Fibroblast of skin of scalp (primary cell): ENCODE measurements at regions not wholly inside any gene's neighbourhood (a gene's known extent, or its start where the extent isn't known, plus 50 kb on each side); places are given as distances from the start of the nearest gene placed in this dataset.
"Not testable (repeated sequence)": the region's sequence is repeated elsewhere in the genome, so short reads cannot be mapped to it uniquely, and the experiment has no call there.

Experiments used
- DNase-seq: peaks from one replicate; pipeline ENCODE4 v3.0.0-alpha.2; 2013

- DNase-seq = no peak
Observed at GRCh38 chr15:45812200-45812599, 177.4 kb downstream of the SQOR start.

- not testable (repeated sequence) for DNase-seq
Observed at GRCh38 chr15:45817578-45817977, 182.7 kb downstream of the SQOR start.

DNA sequence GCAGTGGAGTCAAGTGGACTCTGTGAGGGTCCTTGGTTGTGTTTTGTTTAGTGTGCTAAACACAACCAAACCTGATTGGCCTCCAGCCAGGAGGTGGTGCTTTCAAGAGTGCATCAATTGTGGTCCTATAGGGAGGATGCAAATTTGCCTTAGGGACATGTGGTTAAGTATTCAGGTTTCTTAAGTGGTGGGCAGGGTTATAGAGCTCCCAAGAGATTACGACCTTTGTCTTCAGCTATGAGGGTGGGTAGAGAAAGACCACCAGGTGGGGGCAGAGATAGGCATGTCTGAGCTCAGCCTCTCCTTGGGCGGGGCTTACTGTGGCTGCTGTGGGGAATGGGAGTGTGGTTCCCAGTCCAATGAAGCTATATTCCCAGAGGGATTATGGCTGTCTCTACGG lies 186.6 kb downstream of the SQOR start:
- no peak for DNase-seq

DNA sequence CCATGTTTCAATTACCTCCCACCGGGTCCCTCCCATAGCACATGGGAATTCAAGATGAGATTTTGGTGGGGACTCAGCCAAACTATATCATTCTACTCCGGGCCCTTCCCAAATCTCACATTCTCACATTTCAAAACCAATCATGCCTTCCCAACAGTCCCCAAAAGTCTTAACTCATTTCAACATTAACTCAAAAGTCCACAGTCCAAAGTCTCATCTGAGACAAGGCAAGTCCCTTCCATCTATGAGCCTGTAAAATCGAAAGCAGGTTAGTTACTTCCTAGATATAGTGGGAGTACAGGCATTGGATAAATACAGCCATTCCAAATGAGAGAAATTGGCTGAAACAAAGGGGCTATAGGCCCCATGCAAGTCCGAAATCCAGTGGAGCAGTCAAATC lies 188.1 kb downstream of the SQOR start:
- DNase-seq = not testable (repeated sequence)

GRCh38 chr15:45827275-45827674 lies 192.4 kb downstream of the SQOR start:
- no peak for DNase-seq

DNA sequence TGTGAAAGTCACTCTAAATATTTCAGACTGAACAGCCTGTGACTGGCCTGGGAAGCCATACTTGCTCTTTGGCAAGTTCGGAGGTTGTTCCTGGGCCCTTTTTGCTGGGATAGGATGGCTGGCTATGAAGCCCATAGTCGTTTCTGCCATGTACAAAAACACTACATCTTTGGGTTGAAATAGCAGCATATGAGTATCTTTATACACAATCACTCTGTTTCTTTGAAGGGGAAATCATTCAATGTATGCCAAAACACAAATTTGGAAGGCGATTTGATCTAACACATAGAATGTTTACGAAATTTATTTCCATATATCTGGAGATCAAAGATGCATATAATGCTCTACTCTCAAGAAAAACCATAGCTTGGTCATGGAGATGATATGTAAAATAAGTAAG lies 192.9 kb downstream of the SQOR start:
- no peak for DNase-seq

GRCh38 chr15:45829336-45830153 lies 194.7 kb downstream of the SQOR start:
- DNase-seq = no peak

DNA sequence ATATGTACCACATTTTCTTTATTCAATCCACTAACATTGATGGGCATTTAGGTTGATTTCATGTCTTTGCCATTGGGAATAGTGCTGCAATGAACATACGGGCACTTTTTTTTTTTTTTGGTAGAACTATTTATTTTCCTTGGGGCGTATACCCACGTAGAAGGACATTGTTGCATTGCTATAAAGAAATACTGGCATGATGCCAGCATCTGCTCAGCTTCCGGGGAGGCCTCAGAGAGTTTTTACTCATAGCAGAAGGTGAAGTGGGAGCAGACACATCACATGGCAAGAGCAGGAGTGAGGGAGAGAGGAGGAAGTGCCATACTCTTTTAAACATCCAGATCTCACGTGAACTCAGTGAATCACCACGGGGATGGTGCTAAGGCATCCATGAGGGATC lies 197.0 kb downstream of the SQOR start:
- no peak for DNase-seq

DNA sequence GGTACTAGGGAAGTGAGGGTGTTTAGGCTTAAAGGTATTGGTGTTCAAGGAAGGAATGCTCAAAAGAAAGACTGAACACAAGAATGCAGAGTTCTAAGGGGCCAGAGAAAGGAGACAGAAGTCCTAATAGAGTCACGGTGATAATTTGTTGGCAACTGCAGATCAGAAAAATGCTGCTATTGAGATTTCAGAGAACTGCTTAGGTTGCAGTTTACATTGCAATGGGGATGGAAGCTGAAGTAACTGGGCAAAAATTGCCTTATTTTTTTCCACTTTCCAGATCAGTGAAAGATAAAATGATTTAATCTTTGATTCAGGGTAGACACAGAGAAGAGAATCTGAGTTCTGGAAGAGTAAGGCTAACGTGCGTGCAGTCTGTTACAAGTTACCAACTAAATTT lies 199.8 kb downstream of the SQOR start:
- DNase-seq = no peak

GRCh38 chr15:45842151-45842550 lies 207.3 kb downstream of the SQOR start:
- DNase-seq = no peak

DNA sequence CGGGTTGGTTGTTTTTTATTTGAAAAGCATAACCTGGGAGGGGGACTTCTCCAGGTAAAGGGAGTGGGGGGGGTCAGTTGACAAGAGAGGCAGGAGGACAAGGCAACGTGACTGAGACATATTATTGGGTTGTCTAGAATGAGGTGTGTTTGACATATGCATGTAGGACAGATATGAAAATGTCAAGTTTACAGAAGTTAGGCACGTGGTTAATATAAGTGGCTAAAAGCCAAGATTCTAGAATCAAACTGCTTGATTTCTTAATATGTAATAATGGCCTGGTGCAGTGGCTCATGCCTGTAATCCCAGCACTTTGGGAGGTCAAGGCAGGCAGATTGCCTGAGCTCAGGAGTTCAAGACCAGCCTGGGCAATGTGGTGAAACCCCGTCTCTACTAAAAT lies 212.8 kb downstream of the SQOR start:
- DNase-seq = no peak

GRCh38 chr15:45849136-45849535 lies 214.3 kb downstream of the SQOR start:
- DNase-seq = no peak

DNA sequence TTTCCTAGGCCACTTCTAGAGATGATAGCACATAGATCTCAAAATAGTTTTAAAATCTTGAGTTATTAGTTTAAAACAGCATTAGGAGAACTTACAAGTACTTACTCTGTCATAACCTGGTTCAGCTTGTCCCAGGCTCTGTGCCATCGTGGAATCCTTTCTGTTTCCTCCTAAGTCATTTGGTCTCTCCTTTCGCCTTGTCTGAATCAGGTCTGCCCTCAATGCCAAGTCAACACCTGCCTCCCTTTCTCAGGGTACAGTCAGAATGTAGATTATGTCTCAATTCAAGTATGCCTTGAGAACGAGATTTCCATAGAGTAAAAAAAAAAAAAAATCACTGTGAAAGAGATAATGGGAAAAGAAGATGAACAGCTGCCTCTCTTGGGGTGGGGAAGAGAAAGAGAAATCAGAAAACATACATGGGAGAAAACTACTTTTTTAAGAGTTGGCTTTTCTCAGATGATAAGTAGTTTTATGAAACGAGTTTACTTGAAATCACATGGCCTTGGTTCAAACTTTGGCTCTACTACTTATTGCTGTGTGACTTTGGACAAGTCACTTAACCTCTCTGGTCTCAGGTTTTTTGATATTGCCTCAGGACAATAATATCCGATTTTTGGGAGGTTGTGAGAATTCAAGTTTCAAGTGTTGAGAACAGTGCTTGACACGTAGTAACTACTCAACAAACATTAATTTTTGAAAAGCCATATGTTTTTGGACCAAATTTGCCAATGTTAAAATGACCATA lies 219.8 kb downstream of the SQOR start:
- no peak for DNase-seq

GRCh38 chr15:45855210-45855906 lies 220.5 kb downstream of the SQOR start:
- DNase-seq = no peak

DNA sequence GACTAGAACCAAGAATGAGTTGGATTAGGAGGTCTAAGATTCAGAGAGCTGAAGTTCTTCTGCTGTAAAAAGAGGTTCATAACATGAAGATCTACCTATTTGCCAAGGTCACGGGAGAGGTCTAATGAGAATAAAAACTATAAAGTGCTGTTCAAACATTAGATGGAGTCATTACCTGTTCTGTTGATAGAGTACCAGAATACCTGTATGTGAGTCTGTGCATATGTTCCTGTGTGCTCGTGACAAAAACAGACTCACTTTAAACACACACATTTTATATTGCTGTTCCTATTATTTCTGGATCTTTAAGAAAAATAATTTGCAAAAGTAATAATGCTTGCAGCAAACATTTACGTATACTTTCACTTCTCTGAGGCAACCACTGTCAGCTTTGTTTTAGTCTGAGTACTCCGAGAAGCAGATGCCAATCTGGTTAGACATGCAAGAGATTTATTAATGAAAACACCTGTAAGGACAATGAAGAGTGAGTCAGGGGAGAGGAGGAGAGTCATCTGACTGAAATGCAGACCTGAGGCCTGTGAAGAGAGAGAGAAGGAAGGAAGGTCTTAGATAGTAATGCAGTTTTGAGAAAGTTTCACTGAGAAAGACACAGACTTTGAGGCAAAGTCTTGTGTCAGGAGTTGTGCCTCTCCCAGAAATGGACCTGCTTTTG lies 221.2 kb downstream of the SQOR start:
- DNase-seq = no peak

GRCh38 chr15:45857291-45857690 lies 222.5 kb downstream of the SQOR start:
- no peak for DNase-seq

DNA sequence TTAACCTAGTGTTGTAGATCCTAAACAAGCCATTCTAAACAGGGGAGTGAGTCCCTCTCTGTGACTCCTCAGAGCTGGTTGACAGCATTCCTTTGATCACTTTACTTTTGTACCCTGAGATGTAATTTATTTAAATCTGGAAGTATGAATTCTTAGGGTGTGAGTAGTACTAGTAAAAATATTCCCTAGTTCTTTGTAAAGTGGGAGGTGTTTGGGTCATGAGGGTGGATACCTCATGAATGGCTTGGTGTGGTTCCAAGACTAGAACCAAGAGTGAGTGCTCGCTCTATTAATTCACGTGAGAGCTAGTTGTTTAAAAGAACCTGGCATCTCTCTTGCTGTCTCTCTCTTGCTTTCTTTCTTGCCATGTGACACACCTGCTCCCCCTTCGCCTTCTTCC lies 223.7 kb downstream of the SQOR start:
- no peak for DNase-seq

DNA sequence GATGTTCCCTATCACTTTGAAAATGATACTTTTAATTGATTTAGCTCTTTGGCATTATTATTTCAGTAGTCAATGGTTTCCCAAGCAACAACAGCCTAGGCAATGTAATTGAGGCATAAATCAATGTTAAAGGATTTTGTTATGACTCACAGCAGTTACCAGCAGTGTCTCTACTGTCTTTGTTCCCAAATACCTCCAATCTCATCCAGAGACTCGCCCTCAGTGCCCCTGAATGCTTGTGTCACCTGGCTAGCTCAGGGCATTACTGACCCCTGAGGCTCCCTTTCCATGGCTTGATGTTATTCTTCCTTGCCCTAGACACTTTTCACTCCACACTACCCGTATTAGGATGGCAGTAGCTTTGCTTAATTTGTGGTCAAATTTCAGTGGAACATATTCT lies 227.2 kb downstream of the SQOR start:
- no peak for DNase-seq

DNA sequence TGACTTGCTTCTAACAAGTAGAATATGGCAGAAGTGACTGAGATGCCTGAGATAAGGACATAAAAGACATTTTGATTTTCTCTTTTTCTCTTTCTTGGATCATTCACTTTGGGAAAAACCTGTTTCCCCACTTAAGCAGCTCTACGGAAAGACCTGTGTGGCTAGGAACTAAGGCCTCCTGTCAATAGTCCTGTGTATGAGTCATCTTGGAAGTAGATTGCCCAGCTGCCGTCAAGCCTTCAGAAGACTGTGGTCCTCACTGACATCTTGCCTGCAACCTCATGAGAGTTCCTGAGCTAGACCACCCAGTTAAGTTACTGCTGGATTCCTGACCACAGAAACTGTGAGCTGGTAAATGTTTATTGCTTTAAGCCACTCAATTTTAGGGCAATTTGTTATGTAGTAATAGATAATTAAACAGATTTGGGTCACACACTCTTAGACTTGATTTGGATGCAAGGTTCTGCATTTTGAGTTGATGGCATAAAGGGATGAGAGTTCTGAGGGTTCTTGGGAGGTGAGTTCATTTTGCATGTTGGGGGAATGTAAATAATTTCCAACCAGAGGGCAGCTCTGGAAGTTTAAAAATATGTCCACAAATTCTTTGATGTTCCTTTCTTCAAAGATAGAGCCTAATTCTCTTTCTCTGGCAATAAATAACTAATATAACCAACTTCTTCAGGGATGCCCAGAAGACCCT lies 229.2 kb downstream of the SQOR start:
- DNase-seq = no peak

GRCh38 chr15:45866616-45867015 lies 231.8 kb downstream of the SQOR start:
- DNase-seq = no peak

- DNase-seq = no peak
Observed at GRCh38 chr15:45867281-45867680, 232.5 kb downstream of the SQOR start.

- no peak for DNase-seq
Observed at GRCh38 chr15:45868109-45868691, 233.4 kb downstream of the SQOR start.
